ENCODE measurements at regions not wholly inside any gene's neighbourhood (a gene's known extent, or its start where the extent isn't known, plus 50 kb on each side); places are given as distances from the start of the nearest gene placed in this dataset.

DNA sequence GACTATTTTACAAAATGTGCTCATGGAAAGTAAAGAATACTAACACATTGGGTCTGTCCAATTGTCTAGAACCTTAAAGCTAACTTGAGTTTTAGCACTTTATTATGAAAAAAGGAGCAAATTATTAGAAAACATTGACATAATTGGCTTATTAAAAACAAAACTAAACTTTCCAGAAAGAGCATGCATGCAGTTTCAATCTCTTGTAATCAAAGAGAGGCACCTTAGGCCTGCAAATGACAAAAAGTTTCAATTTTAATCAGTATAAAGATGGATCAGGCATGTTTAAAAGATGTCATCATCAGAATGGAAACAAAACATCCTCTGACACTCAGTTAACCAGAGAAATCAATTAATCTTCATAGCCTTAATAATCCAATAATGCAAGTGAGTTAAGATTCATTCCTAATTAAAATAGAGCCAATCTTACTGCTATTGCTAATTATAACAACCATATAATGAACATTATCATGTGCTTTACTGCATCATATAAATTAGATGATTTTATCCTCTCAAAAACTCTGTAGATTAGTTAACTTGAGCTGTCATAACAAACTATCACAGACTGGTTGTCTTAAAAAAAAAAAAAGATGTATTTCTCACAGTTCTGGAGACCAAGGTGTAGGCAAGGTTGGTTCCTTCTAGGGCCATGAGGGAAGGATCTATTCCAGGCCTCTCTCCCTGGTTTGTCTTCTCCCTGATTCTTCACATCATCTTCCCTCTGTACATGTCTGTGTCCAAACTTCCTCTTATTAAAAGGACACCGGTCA lies 131.4 kb downstream of the RPAP3 start:
- Histone ChIP-seq H3K4me3 (no peak overlapping the region), H3K27me3 (replicated peaks; ENCODE audit: insufficient read depth) (no peaks in the 10 kb centered on the region), H3K9me3 (no peaks in the 10 kb centered on the region), H3K27ac (no peak overlapping the region), H3K36me3 (no peaks in the 10 kb centered on the region), H3K4me1 (ENCODE audit: control insufficient read depth in 1 of 2, low read depth in 2 of 2) (no peaks in the 10 kb centered on the region)
- ATAC-seq (ENCODE audit: insufficient number of reproducible peaks, low FRiP score, low read depth): no peak
- DNase-seq (ENCODE audit: low spot score): no peak
- TF ChIP-seq, protein P1, sequence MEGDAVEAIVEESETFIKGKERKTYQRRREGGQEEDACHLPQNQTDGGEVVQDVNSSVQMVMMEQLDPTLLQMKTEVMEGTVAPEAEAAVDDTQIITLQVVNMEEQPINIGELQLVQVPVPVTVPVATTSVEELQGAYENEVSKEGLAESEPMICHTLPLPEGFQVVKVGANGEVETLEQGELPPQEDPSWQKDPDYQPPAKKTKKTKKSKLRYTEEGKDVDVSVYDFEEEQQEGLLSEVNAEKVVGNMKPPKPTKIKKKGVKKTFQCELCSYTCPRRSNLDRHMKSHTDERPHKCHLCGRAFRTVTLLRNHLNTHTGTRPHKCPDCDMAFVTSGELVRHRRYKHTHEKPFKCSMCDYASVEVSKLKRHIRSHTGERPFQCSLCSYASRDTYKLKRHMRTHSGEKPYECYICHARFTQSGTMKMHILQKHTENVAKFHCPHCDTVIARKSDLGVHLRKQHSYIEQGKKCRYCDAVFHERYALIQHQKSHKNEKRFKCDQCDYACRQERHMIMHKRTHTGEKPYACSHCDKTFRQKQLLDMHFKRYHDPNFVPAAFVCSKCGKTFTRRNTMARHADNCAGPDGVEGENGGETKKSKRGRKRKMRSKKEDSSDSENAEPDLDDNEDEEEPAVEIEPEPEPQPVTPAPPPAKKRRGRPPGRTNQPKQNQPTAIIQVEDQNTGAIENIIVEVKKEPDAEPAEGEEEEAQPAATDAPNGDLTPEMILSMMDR (IDR thresholded peaks at IDR 0.05): no peak

DNA sequence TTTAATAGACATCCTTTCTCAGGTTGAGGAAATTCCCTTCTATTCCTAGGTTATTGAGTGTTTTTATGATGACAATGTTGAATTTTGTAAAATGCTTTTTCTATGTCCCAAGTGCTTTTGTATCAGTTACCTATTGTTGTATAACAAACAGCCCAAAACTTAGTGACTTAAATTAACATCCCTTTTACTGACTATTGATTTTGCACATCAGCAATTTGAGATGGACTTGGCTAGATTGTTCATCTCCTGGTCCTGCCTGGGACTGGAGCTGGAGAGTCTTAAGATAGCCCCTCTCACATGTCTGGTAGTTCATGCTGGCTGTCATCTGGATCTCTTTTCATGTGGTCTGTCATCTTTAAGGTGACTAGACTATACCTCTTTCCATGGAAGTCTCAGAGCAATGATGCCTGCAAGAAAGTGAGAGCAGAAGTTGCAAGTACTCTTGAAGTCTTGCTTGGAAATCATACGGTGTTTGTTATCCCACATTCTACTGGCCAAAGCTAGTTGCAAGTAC lies 132.6 kb downstream of the RPAP3 start:
- TF ChIP-seq, protein P1 (IDR thresholded peaks at IDR 0.05): no peak
- Histone ChIP-seq H3K36me3 (no peaks in the 10 kb centered on the region), H3K9me3 (no peaks in the 10 kb centered on the region), H3K27ac (no peak overlapping the region), H3K4me3 (no peak overlapping the region), H3K27me3 (replicated peaks; ENCODE audit: insufficient read depth) (no peaks in the 10 kb centered on the region), H3K4me1 (ENCODE audit: control insufficient read depth in 1 of 2, low read depth in 2 of 2) (no peaks in the 10 kb centered on the region)
- DNase-seq (ENCODE audit: low spot score) (no peak), ATAC-seq (ENCODE audit: insufficient number of reproducible peaks, low FRiP score, low read depth) (no peak)

DNA sequence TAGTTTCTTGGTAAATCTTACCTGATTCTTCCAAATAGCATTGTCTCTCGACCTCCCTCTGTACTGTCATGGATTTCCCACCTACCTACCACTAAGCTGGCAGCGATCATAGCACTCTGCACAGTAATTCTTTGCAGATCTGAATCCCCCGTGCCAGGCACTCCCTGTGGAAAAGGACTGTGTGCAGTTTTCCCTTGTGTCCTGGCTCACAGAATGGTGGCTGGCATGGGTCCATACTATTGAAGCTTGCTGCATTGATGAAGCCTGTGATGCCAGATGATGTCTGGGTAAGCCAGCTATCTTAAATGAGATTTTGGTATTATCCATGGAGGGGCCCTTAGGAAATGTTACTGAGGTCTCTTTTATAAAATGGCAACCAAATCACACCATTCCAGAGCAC lies 135.7 kb downstream of the RPAP3 start:
- ATAC-seq (ENCODE audit: insufficient number of reproducible peaks, low FRiP score, low read depth) (no peak), DNase-seq (ENCODE audit: low spot score) (no peak)
- no peaks in the 10 kb centered on the region for H3K36me3 ChIP-seq
- H3K9me3 ChIP-seq: no peaks in the 10 kb centered on the region
- TF ChIP-seq, protein P1 (IDR thresholded peaks at IDR 0.05): no peak
- no peaks in the 10 kb centered on the region for H3K4me1 ChIP-seq (ENCODE audit: control insufficient read depth in 1 of 2, low read depth in 2 of 2)
- no peak overlapping the region for H3K27ac ChIP-seq
- no peaks in the 10 kb centered on the region for H3K27me3 ChIP-seq (replicated peaks; ENCODE audit: insufficient read depth)
- no peak overlapping the region for H3K4me3 ChIP-seq

DNA sequence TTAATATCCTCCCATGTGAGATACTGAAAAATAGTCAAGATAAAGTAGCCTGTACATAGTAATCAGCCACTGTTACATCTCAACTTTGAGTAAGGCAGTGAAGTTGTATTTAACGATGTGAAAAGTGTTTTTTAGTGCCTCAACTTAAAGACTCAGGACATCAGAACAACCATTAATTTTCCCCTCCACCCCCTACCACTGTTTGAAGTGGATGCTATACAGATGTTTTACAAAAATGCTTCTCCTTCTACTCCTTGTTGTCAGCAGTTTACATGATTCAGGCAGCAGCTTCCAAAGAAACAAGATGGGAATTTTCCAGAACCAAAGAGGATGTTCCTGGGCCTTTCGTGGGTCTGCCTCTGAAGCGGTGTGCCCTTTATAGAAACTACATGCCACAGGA lies 143.6 kb downstream of the RPAP3 start:
- no peak for DNase-seq (ENCODE audit: low spot score)
- no peak overlapping the region for H3K27ac ChIP-seq
- no peak for ATAC-seq (ENCODE audit: insufficient number of reproducible peaks, low FRiP score, low read depth)

DNA sequence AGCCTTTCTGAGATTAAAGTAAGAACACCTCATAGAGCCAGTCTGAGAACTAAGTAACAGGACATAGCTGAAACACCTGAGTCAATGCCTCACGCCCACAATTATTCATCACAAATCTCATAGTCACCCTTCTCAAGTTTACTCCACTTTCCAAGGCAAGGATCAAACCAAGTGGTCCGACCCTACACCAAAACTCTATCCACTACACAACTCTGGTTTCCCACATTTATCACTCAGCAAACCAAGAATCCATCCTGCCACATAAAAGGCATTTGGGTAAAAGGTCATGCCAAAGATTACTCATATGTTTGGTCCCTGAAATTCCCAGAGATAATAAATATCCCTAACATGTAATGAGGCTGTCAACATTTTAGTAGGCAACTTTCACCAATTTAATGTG lies 144.1 kb downstream of the RPAP3 start:
- Histone ChIP-seq H3K4me3 (no peak overlapping the region), H3K36me3 (no peaks in the 10 kb centered on the region), H3K9me3 (no peaks in the 10 kb centered on the region), H3K4me1 (ENCODE audit: control insufficient read depth in 1 of 2, low read depth in 2 of 2) (no peaks in the 10 kb centered on the region), H3K27ac (no peak overlapping the region), H3K27me3 (replicated peaks; ENCODE audit: insufficient read depth) (no peaks in the 10 kb centered on the region)
- no peak for ATAC-seq (ENCODE audit: insufficient number of reproducible peaks, low FRiP score, low read depth)
- no peak for DNase-seq (ENCODE audit: low spot score)
- TF ChIP-seq, protein P1 (IDR thresholded peaks at IDR 0.05): no peak

More for the DNA sequence above, 143.6 kb downstream of the RPAP3 start:
- no peaks in the 10 kb centered on the region for H3K4me1 ChIP-seq (ENCODE audit: control insufficient read depth in 1 of 2, low read depth in 2 of 2)
- no peak overlapping the region for H3K4me3 ChIP-seq
- no peaks in the 10 kb centered on the region for H3K9me3 ChIP-seq
- no peaks in the 10 kb centered on the region for H3K36me3 ChIP-seq
- TF ChIP-seq, protein P1 (IDR thresholded peaks at IDR 0.05): no peak
- no peaks in the 10 kb centered on the region for H3K27me3 ChIP-seq (replicated peaks; ENCODE audit: insufficient read depth)

Measured in thoracic aorta (tissue), 2 donors.